Subcutaneous abdominal adipose tissue (tissue), 5 donors: ENCODE measurements at regions not wholly inside any gene's neighbourhood (a gene's known extent, or its start where the extent isn't known, plus 50 kb on each side); places are given as distances from the start of the nearest gene placed in this dataset.

Experiments used
- H3K27ac ChIP-seq: one replicate; pipeline ENCODE4 v1.7.0; 2013; ENCODE audit warnings: low read depth, mild to moderate bottlenecking, inconsistent platforms, low read length, moderate library complexity
- H3K27me3 ChIP-seq, 5 donors: one replicate each; pipeline ENCODE4 v1.7.0; 2013; ENCODE audit warnings: low read length in 5 of 5, inconsistent platforms in 1 of 5; ENCODE audit not compliant: control insufficient read depth in 5 of 5, insufficient read depth in 4 of 5
- H3K36me3 ChIP-seq, 5 donors: one replicate each; pipeline ENCODE4 v1.7.0; 2013; ENCODE audit warnings: low read length in 5 of 5; ENCODE audit not compliant: control insufficient read depth in 5 of 5, insufficient read depth in 5 of 5
- H3K4me1 ChIP-seq, 5 donors: one replicate each; pipeline ENCODE4 v1.7.0; 2013; ENCODE audit warnings: low read length in 5 of 5, mild to moderate bottlenecking in 3 of 5, moderate library complexity in 1 of 5; ENCODE audit not compliant: control insufficient read depth in 5 of 5, insufficient read depth in 5 of 5
- H3K4me3 ChIP-seq, 5 donors: one replicate each; pipeline ENCODE4 v1.7.0; 2013; ENCODE audit warnings: low read length in 5 of 5, low read depth in 1 of 5
- H3K9ac ChIP-seq, 5 donors: one replicate each; pipeline ENCODE4 v1.7.0; 2013; ENCODE audit warnings: low read length in 5 of 5, mild to moderate bottlenecking in 4 of 5, moderate library complexity in 3 of 5
- H3K9me3 ChIP-seq, 5 donors: one replicate each; pipeline ENCODE4 v1.7.0; 2013; ENCODE audit warnings: low read length in 5 of 5; ENCODE audit not compliant: control insufficient read depth in 5 of 5
- donor health status: healthy.
- donor health status: healthy.
- donor health status: healthy.
- donor health status: healthy.
- donor health status: healthy.

GRCh38 chr2:123870206-123870880 lies 154.7 kb upstream of the CNTNAP5 start:
- no peaks in the 10 kb centered on the region for H3K27me3 ChIP-seq
- H3K27ac ChIP-seq = no peak overlapping the region
- no peaks in the 10 kb centered on the region for H3K9me3 ChIP-seq
- H3K4me3 ChIP-seq = no peak overlapping the region
- no peaks in the 10 kb centered on the region for H3K36me3 ChIP-seq
- H3K4me1 ChIP-seq = no peaks in the 10 kb centered on the region
- no peak overlapping the region for H3K9ac ChIP-seq

GRCh38 chr2:123870881-123871276 lies 154.2 kb upstream of the CNTNAP5 start:
- Histone ChIP-seq H3K27me3 (no peaks in the 10 kb centered on the region), H3K27ac (no peak overlapping the region), H3K4me1 (no peaks in the 10 kb centered on the region), H3K9ac (no peak overlapping the region), H3K4me3 (no peak overlapping the region), H3K36me3 (no peaks in the 10 kb centered on the region), H3K9me3 (no peaks in the 10 kb centered on the region)

- H3K36me3 ChIP-seq = no peaks in the 10 kb centered on the region
Measured at GRCh38 chr2:123890148-123890547, 134.9 kb upstream of the CNTNAP5 start.

GRCh38 chr2:123894167-123894566 lies 130.9 kb upstream of the CNTNAP5 start:
- H3K27me3 ChIP-seq = no peaks in the 10 kb centered on the region
- no peaks in the 10 kb centered on the region for H3K36me3 ChIP-seq
- no peak overlapping the region for H3K27ac ChIP-seq
- H3K9ac ChIP-seq = no peak overlapping the region
- H3K9me3 ChIP-seq = peaks cover 0 to 15% (median 7%) of the 10 kb centered on the region in 5 donors
- no peak overlapping the region for H3K4me3 ChIP-seq
- no peaks in the 10 kb centered on the region for H3K4me1 ChIP-seq

More at GRCh38 chr2:123890148-123890547, 134.9 kb upstream of the CNTNAP5 start:
- Histone ChIP-seq H3K9me3 (peaks cover 0 to 15% (median 10%) of the 10 kb centered on the region in 5 donors), H3K4me1 (no peaks in the 10 kb centered on the region), H3K9ac (no peak overlapping the region), H3K27me3 (no peaks in the 10 kb centered on the region), H3K27ac (no peak overlapping the region), H3K4me3 (no peak overlapping the region)

- H3K9me3 ChIP-seq = peaks cover 0 to 13% (median 3%) of the 10 kb centered on the region in 5 donors
- no peaks in the 10 kb centered on the region for H3K36me3 ChIP-seq
- H3K27ac ChIP-seq = no peak overlapping the region
- no peak overlapping the region for H3K4me3 ChIP-seq
- no peaks in the 10 kb centered on the region for H3K27me3 ChIP-seq
- H3K4me1 ChIP-seq = no peaks in the 10 kb centered on the region
- no peak overlapping the region for H3K9ac ChIP-seq
Measured at GRCh38 chr2:123895651-123896050, 129.4 kb upstream of the CNTNAP5 start.

GRCh38 chr2:123901256-123901655 lies 123.8 kb upstream of the CNTNAP5 start:
- Histone ChIP-seq H3K27me3 (no peaks in the 10 kb centered on the region), H3K4me1 (no peaks in the 10 kb centered on the region), H3K9ac (no peak overlapping the region), H3K9me3 (peaks cover 0 to 10% (median 7%) of the 10 kb centered on the region in 5 donors), H3K36me3 (no peaks in the 10 kb centered on the region), H3K27ac (no peak overlapping the region), H3K4me3 (no peak overlapping the region)

- Histone ChIP-seq H3K36me3 (no peaks in the 10 kb centered on the region), H3K27me3 (no peaks in the 10 kb centered on the region), H3K4me1 (no peaks in the 10 kb centered on the region), H3K9ac (no peak overlapping the region), H3K9me3 (peaks cover 0 to 7% (median 0%) of the 10 kb centered on the region in 5 donors), H3K4me3 (no peak overlapping the region), H3K27ac (no peak overlapping the region)
Measured at GRCh38 chr2:123906361-123906760, 118.7 kb upstream of the CNTNAP5 start.

- Histone ChIP-seq H3K27ac (no peak overlapping the region), H3K27me3 (no peaks in the 10 kb centered on the region), H3K36me3 (no peaks in the 10 kb centered on the region), H3K4me1 (no peaks in the 10 kb centered on the region), H3K9ac (no peak overlapping the region), H3K9me3 (no peaks in the 10 kb centered on the region), H3K4me3 (no peak overlapping the region)
Measured at GRCh38 chr2:123908522-123908921, 116.6 kb upstream of the CNTNAP5 start.

GRCh38 chr2:123912171-123912570 lies 112.9 kb upstream of the CNTNAP5 start:
- no peak overlapping the region for H3K4me3 ChIP-seq
- H3K27ac ChIP-seq = no peak overlapping the region
- H3K9me3 ChIP-seq = no peaks in the 10 kb centered on the region
- H3K27me3 ChIP-seq = no peaks in the 10 kb centered on the region
- no peaks in the 10 kb centered on the region for H3K4me1 ChIP-seq
- no peak overlapping the region for H3K9ac ChIP-seq
- H3K36me3 ChIP-seq = no peaks in the 10 kb centered on the region

GRCh38 chr2:123913143-123913735 lies 111.8 kb upstream of the CNTNAP5 start:
- H3K27ac ChIP-seq = no peak overlapping the region
- H3K9ac ChIP-seq = no peak overlapping the region
- no peaks in the 10 kb centered on the region for H3K9me3 ChIP-seq
- H3K4me3 ChIP-seq = no peak overlapping the region
- no peaks in the 10 kb centered on the region for H3K4me1 ChIP-seq
- no peaks in the 10 kb centered on the region for H3K36me3 ChIP-seq
- no peaks in the 10 kb centered on the region for H3K27me3 ChIP-seq
